SH-SY5Y (cell line): ENCODE measurements at regions not wholly inside any gene's neighbourhood (a gene's known extent, or its start where the extent isn't known, plus 50 kb on each side); places are given as distances from the start of the nearest gene placed in this dataset.

Experiments
- GATA2 ChIP-seq: IDR thresholded peaks from 2 replicates; pipeline ENCODE4 v1.6.1; 2011; ENCODE audit warnings: mild to moderate bottlenecking, low read depth, low read length
- GATA3 ChIP-seq: IDR thresholded peaks from 2 replicates; pipeline ENCODE4 v1.6.1; 2011; ENCODE audit warnings: low read depth, mild to moderate bottlenecking, low read length, moderate library complexity

DNA sequence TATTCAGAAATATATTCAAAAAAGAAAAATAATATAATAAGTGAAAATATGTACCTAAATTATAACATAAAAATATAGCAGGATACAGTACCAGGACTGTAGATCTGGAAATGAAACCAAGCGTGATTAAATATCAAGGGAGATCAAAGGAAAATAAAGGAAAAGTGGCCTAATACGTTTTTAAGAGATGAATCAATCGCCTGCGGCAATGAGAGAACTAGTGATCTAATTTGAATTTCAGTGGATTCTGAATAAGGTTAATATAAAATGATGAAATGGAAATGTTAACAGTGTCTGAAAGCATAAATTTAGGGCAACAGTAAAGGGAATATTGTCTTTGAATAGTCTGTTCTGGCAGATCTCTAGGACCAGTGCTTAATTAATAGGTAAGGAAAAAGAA lies 1761.9 kb upstream of the ACO1 start:
- no peak for TF ChIP-seq GATA2
- no peak for TF ChIP-seq GATA3
